GM12878 (cell line): ENCODE measurements at regions not wholly inside any gene's neighbourhood (a gene's known extent, or its start where the extent isn't known, plus 50 kb on each side); places are given as distances from the start of the nearest gene placed in this dataset.
A peak's percentile ranks its signal among the peaks of the same experiment; 100 is the strongest.

Experiments
- ATAC-seq: fragments of 200-7000 bp; cut with Tn5 transposase; 3 replicates; pipeline ENCODE4 v1.9.1; 2020; ENCODE audit warnings: mild to moderate bottlenecking, moderate library complexity
- BruUV-seq: library from RNA; stranded (reverse); fragments of 400-500 nt; replicated peaks from 2 replicates; lab custom pipeline; 2021; lab: Mats Ljungman, UMichigan
- CTCF ChIA-PET: fragments of 300-600 bp; sonication (Branson Sonifier 250); formaldehyde crosslinking; extraction: SDS; loops from one replicate; lab custom pipeline; 2021; ENCODE audit warnings: inconsistent platforms; lab: Yijun Ruan, JAX
- POLR2A ChIA-PET: fragments of 350-600 bp; formaldehyde crosslinking; extraction: SDS; loops from one replicate; lab custom pipeline; 2021; ENCODE audit warnings: inconsistent platforms; lab: Charles Lee
- RAD21 ChIA-PET: fragments of 300-600 bp; sonication (Branson Sonifier 250); formaldehyde crosslinking; loops from one replicate; lab custom pipeline; 2023; ENCODE audit warnings: antibody characterized with exemption; ENCODE audit not compliant: unreplicated experiment; lab: Charles Lee
- SMC1A ChIA-PET: fragments of 300-600 bp; sonication (Branson Sonifier 250); formaldehyde crosslinking; loops from one replicate; lab custom pipeline; 2023; ENCODE audit not compliant: unreplicated experiment, uncharacterized antibody; lab: Charles Lee
- DNase-seq: peaks from one replicate; pipeline ENCODE4 v3.0.0-alpha.2; 2011; ENCODE audit warnings: low read depth, low spot score
- FAIRE-seq: peaks from 3 replicates; lab custom pipeline; 2011; peaks lifted over from hg19 to GRCh38; lab: Jason Lieb, UNC
- H2AFZ ChIP-seq: 2 replicates; pipeline ENCODE4 v1.6.0; 2011; ENCODE audit warnings: low read depth, low read length, control low read depth; ENCODE audit not compliant: control insufficient read depth
- H3K27ac ChIP-seq: 2 replicates; pipeline ENCODE4 v1.5.1; 2011; ENCODE audit warnings: control low read depth; ENCODE audit not compliant: control insufficient read depth, insufficient read depth
- H3K27me3 ChIP-seq, 2 experiments: replicated peaks in 1 of 2; 2 replicates each; pipeline versions ENCODE4 v1.6.0 to v1.6.1; 2011; ENCODE audit warnings: low read length in 1 of 2; ENCODE audit not compliant: control insufficient read depth in 2 of 2, insufficient read depth in 2 of 2
- H3K36me3 ChIP-seq, 2 experiments: 2 replicates each; pipeline ENCODE4 v1.5.1; 2011; ENCODE audit warnings: low read length in 1 of 2; ENCODE audit not compliant: control insufficient read depth in 2 of 2, insufficient read depth in 2 of 2
- H3K4me1 ChIP-seq: 2 replicates; pipeline ENCODE4 v1.6.1; 2011; ENCODE audit warnings: mild to moderate bottlenecking, low read length, moderate library complexity, mixed read lengths; ENCODE audit not compliant: control insufficient read depth, insufficient read depth
- H3K4me2 ChIP-seq: 2 replicates; pipeline ENCODE4 v1.6.0; 2011; ENCODE audit warnings: control low read depth; ENCODE audit not compliant: control insufficient read depth, insufficient read depth
- H3K4me3 ChIP-seq: fragments of 200-600 bp; sonication (generic); 2 replicates; pipeline ENCODE4 v1.5.1; 2016
- H3K79me2 ChIP-seq: 2 replicates; pipeline ENCODE4 v1.6.0; 2011; ENCODE audit warnings: low read length; ENCODE audit not compliant: control insufficient read depth, insufficient read depth
- H3K9ac ChIP-seq: 2 replicates; pipeline ENCODE4 v1.8.0; 2011; ENCODE audit warnings: low read length, control low read depth, mixed read lengths; ENCODE audit not compliant: control insufficient read depth, insufficient read depth
- H3K9me3 ChIP-seq: replicated peaks from 3 replicates; pipeline ENCODE4 v1.5.1; 2011; ENCODE audit warnings: mild to moderate bottlenecking, low read length; ENCODE audit not compliant: control insufficient read depth, insufficient read depth
- H4K20me1 ChIP-seq: 2 replicates; pipeline ENCODE4 v1.6.0; 2011; ENCODE audit not compliant: control insufficient read depth, insufficient read depth
- ATF7 ChIP-seq: fragments of 450-650 bp; IDR thresholded peaks from 2 replicates; pipeline ENCODE4 v1.6.1; 2016; ENCODE audit warnings: low read depth, mild to moderate bottlenecking
- DPF2 ChIP-seq: fragments of 450-650 bp; IDR thresholded peaks from 2 replicates; pipeline ENCODE4 v1.6.1; 2017; ENCODE audit warnings: mild to moderate bottlenecking
- EP300 ChIP-seq, 2 experiments: fragments of 150-350 bp in 1 of 2; IDR thresholded peaks; 2 replicates each; pipeline ENCODE4 v1.6.1; 2011 to 2012; ENCODE audit warnings: low read depth in 2 of 2, low read length in 2 of 2, borderline replicate concordance in 1 of 2, improper control_type of control experiment in 1 of 2, inconsistent platforms in 1 of 2; ENCODE audit not compliant: control insufficient read depth in 1 of 2
- IKZF2 ChIP-seq, 2 experiments: fragments of 450-650 bp; IDR thresholded peaks; 2 replicates each; pipeline ENCODE4 v1.6.1; 2017; ENCODE audit warnings: mild to moderate bottlenecking in 2 of 2, moderate library complexity in 2 of 2
- KLF5 ChIP-seq: fragments of 450-650 bp; IDR thresholded peaks from 2 replicates; pipeline ENCODE4 v1.6.1; 2014; ENCODE audit warnings: mild to moderate bottlenecking; ENCODE audit not compliant: partially characterized antibody
- MTA2 ChIP-seq: fragments of 450-650 bp; IDR thresholded peaks from 2 replicates; pipeline ENCODE4 v1.6.1; 2016; ENCODE audit warnings: low read depth, mild to moderate bottlenecking, moderate library complexity
- NR2C1 ChIP-seq: fragments of 450-650 bp; IDR thresholded peaks from 2 replicates; pipeline ENCODE4 v1.6.1; 2017; ENCODE audit warnings: antibody characterized with exemption, mild to moderate bottlenecking, moderate library complexity
- NR2F1 ChIP-seq: fragments of 450-650 bp; conservative IDR thresholded peaks from 2 replicates; pipeline ENCODE4 v1.6.1; 2017; ENCODE audit warnings: mild to moderate bottlenecking
- POLR2A ChIP-seq: IDR thresholded peaks from 2 replicates; pipeline ENCODE4 v1.6.1; 2011; ENCODE audit warnings: low read depth, mild to moderate bottlenecking, low read length
- RUNX3 ChIP-seq: IDR thresholded peaks from 2 replicates; pipeline ENCODE4 v1.6.1; 2012; ENCODE audit warnings: low read length, inconsistent platforms
- USF1 ChIP-seq: IDR thresholded peaks from 2 replicates; pipeline ENCODE4 v1.6.1; 2011; ENCODE audit warnings: borderline replicate concordance, low read depth, mild to moderate bottlenecking, moderate library complexity, mixed read lengths, low read length; ENCODE audit not compliant: insufficient read depth; ENCODE audit errors: extremely low read length
- ZNF24 ChIP-seq: fragments of 450-650 bp; IDR thresholded peaks from 2 replicates; pipeline ENCODE4 v1.6.1; 2017; ENCODE audit warnings: antibody characterized with exemption, mild to moderate bottlenecking
- ZNF622 ChIP-seq: fragments of 450-650 bp; IDR thresholded peaks from 2 replicates; pipeline ENCODE4 v1.6.1; 2017; ENCODE audit warnings: mild to moderate bottlenecking, inconsistent platforms
- in situ Hi-C: fragments of 300-500 bp; cut with MboI; formaldehyde crosslinking; loops from 9 replicates; pipeline ENCODE4 v1.14.3; 2018; ENCODE audit warnings: mixed read lengths
- intact Hi-C: fragments of 100-400 bp; cut with micrococcal nuclease; formaldehyde crosslinking; loops from one replicate; pipeline ENCODE4 v1.14.2; 2022; ENCODE audit not compliant: unreplicated experiment
- TF ChIP-seq, protein P1 (sequence below): fragments of 450-650 bp; IDR thresholded peaks from 2 replicates; pipeline ENCODE4 v1.6.1; 2017; ENCODE audit warnings: low read depth, mild to moderate bottlenecking, moderate library complexity

- no peak overlapping the region for H3K4me3 ChIP-seq
- H2AFZ ChIP-seq, result no peak overlapping the region
- no peaks in the 10 kb centered on the region for H4K20me1 ChIP-seq
- in situ Hi-C loops, result no loop called here
- CTCF ChIA-PET, result no interaction called here
- DNase-seq, result no peak
- no peaks in the 10 kb centered on the region for H3K36me3 ChIP-seq
- TF ChIP-seq RUNX3 (no peak), DPF2 (0 out of 2 replicates have a peak, but pooled peaks have one; percentile 25), ZNF24 (peak; percentile 96), NR2F1 (peak; percentile 45; the same call in 1 of the 2 replicates), MTA2 (peak; percentile 95), EP300 (IDR thresholded peaks at IDR 0.05; ENCODE audit: borderline replicate concordance in 1 of 2, control insufficient read depth in 1 of 2, low read depth in 2 of 2, low read length in 2 of 2) (peak in 1 of 2 experiments; percentile 53; a peak in 1 of 4 replicates), USF1 (no peak), KLF5 (no peak), IKZF2 (IDR thresholded peaks at IDR 0.05) (peak; percentile 78), ZNF622 (no peak), ATF7 (peak; percentile 75), NR2C1 (no peak), POLR2A (no peak)
- TF ChIP-seq, protein P1, sequence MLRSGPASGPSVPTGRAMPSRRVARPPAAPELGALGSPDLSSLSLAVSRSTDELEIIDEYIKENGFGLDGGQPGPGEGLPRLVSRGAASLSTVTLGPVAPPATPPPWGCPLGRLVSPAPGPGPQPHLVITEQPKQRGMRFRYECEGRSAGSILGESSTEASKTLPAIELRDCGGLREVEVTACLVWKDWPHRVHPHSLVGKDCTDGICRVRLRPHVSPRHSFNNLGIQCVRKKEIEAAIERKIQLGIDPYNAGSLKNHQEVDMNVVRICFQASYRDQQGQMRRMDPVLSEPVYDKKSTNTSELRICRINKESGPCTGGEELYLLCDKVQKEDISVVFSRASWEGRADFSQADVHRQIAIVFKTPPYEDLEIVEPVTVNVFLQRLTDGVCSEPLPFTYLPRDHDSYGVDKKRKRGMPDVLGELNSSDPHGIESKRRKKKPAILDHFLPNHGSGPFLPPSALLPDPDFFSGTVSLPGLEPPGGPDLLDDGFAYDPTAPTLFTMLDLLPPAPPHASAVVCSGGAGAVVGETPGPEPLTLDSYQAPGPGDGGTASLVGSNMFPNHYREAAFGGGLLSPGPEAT, result peak; percentile 66
- TF ChIP-seq, all 136 proteins: peak for 8
- Histone ChIP-seq H3K27me3 (no peaks in the 10 kb centered on the region), H3K4me2 (no peak overlapping the region), H3K9ac (no peak overlapping the region), H3K79me2 (no peaks in the 10 kb centered on the region), H3K4me1 (peaks cover 8% of the 10 kb centered on the region; the same call in 1 of the 2 replicates), H3K27ac (no peak overlapping the region), H3K9me3 (no peaks in the 10 kb centered on the region)
- FAIRE-seq, result no peak
- SMC1A ChIA-PET, result interaction anchor here (0.8 to 1.1 kb wide), 2 partner anchors 12 to 31 kb away, joined by 3 read pairs; no protein-coding TSS in a partner anchor
- POLR2A ChIA-PET, result no interaction called here
- RAD21 ChIA-PET, result no interaction called here
- ATAC-seq, result peak; percentile 66
- no TSS peak for BruUV-seq
- intact Hi-C loops, result no loop called here
These were observed 398.4 kb downstream of the TBC1D32 start for GRCh38 chr6:120935908-120936307.
